GM10847 (cell line): ENCODE measurements at regions not wholly inside any gene's neighbourhood (a gene's known extent, or its start where the extent isn't known, plus 50 kb on each side); places are given as distances from the start of the nearest gene placed in this dataset.

Source experiments
- POLR2A ChIP-seq: IDR thresholded peaks from 2 replicates; pipeline ENCODE4 v1.6.1; 2011; ENCODE audit not compliant: insufficient read length; ENCODE audit errors: extremely low read depth

DNA sequence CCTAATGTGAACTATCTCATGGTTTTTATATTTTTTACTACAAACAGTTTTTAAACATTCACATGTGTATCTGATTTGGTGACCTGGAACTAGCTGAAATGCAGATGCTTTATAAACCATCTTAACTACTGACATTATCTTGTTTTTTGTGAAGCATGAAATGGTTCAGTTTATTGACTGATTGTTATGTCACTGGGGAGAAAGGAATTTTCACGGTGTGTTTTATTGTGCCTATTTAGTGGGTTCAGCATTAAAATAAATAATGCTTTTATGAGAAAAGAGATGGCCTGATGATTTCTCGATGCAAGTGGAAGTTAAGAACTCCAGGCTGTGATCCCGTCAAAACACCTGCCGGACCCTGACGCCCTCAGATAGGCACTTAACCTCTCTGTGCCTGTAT, 79.9 kb upstream of the KIF26B start:
- no peak for TF ChIP-seq POLR2A

DNA sequence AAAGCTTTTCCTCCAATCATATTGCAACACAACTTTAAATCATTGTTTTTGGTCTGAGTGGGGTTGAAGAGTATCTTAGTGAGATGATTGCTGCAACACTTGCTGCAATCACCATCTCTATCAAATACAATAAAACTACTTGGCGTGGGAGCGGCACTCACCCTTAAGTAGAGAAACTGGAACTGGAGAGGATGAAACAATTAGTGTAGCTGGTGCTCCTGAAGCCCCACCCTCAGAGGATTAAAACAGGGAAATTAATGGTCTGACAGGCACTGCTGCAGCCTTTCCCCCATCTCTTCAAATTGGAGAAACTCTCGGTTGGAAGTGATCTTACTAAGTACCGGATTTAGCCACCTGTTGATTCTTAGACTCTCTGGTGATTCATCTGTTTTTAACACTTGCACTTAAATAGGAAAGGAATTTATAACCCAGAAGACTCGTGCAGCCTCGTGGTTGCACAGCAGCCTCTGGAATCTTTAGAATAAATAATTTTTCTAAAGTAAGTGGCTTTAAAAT, 80.5 kb upstream of the KIF26B start:
- no peak for TF ChIP-seq POLR2A

DNA sequence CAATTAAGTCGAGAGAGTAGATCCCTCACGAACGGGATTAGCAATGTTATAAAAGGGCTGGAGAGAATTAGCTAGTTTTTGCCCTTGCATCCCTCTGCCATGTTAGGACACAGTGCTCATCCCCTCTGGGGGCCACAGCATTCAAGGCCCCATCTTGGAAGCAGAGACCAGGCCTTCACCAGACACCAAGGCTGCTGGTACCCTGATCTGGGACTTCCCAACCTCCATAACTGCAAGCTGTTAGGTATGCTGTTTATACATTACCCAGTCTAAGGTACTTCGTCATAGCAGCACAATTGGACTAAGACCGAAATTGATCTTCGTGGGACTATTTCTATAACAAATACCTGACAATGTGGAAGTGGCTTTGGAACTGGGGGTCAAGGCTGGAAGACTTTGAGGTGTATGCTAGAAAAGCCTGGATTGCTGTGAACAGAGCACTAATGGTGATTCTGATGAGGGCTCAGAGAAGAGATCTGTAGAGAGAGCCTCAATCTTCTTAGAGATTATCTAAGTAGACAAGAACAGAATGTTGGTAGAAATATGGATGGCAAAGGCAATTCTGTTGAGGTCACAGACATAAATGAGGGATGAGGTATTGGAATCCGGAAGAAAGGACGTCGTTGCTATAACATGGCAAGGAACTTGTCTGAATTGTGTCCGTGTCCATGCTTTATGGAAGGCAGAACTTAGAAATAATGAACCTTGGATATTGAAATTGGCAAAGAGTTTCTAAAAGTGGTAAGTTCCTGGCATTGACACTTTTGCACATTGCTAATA, 83.8 kb upstream of the KIF26B start:
- no peak for TF ChIP-seq POLR2A

DNA sequence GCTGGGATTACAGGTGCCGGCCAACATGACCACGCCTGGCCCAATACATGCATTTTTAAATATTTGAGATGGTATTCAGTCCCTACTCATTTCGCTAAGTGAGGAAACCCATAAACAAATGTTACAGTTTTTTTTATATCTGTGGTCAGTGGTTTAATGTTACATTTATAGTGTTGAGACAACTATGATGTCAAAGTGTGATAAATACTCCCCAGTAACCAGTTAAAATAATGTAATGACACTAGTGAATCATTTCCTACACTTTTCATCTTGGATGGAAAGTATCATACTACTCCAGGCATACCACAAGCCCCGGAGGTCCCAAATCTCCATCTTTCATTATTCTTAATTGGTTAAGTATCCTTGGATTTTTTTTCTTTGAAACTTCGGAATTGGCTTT, 87.5 kb upstream of the KIF26B start:
- TF ChIP-seq POLR2A = no peak

DNA sequence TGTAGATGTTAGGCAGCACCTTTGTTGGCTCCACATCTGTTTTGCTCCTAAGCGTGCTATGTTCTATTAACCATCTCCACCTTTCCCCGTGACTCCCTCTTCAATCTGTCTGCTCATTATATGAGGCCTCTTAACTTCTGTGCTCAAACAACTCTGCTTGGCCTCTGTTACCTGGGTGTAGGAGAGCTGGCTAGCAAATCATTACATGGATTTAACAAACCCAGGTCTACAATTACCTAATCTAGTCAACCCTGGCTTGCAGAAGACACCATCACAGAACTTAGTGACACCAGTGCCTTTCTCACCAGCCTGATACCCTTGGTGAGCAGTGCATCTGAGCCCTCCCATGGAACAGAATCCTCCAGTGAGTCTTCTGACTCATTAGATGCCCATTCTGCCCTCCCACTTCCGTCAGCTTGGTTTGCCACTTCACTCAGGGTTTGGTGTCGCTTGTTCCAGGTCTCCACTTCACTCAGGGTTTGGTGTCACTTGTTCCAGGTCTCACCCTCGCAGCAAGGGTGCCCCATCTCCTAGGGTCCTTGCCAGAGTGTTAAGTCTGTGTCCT, 92.0 kb upstream of the KIF26B start:
- no peak for TF ChIP-seq POLR2A

DNA sequence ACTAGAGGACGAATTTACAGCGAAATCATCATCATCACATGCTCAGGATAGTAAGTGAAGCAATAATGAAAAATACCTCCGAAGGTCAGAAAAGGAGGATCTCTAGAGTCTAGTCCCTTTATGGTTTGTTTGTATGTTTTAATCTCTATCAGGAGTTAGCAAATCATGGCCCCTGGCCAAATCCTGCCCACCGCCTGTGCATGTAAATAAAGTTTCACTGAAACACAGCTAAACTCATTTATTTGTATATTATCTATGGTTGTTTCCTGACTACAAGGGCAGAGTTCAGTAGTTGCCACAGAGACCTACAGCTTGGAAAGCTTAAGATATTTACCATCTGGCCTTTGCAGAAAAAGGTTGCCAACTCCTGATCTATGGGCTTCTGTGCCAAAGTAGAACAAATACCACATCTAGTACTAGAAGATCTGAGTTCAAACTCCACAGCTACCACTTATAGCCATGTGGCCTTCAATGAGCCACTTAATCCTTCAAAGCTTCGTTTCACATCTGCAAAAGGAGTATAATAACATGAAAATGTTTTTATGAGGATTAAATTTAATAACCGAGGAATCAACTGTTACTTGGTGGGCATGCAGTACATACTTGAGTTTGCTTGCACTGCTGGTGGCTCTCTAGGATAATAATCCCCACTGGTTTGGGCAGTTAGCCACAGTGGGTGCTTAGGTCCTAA, 94.0 kb upstream of the KIF26B start:
- no peak for TF ChIP-seq POLR2A

DNA sequence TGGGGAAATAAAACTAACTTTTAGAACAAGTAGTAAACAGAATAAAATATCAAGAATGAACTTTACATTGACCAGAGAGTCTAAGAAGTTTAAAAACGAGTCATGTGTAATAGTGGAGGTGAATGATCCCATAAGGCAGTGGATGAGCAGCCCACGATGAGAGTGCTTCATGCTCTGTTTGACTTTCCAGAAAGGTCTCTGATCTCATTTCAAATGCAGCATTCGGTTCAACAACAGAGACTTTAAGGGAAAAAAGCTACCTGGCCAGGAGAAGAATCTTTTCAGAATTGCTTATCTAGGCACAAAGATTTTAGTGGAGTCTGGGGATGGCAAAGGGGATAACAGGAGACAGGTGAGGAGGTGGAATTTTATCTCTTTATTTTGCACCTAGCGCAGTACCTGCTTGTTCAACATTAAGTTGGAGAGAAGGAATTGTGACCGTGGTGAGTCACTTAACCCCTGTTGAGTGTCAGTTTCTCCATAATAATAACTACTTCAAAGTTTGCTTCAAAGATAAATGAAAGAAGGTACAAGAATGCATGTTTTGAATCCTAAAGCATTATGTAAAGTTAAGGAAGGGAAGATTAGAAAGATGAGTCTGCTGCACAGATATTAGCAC, 94.9 kb upstream of the KIF26B start:
- TF ChIP-seq POLR2A = no peak

DNA sequence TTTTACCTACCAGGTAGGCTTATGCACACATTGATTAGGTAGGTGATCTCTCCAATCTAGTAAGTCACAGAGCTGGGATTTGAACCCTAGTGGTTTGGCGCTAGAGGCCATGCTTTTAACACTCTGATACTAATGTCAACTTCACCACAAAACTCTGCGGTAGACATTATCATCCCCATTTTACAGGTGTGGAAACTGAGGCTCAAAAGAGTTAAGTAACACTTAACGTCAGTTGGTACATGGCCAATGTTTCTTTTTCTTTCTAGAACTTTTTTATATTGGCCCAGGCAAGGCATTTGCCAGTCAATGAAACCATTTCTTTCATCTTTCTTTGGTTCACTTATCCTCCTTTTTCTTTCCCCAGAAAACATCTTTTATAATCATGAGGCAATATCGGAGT, 95.9 kb upstream of the KIF26B start:
- no peak for TF ChIP-seq POLR2A

DNA sequence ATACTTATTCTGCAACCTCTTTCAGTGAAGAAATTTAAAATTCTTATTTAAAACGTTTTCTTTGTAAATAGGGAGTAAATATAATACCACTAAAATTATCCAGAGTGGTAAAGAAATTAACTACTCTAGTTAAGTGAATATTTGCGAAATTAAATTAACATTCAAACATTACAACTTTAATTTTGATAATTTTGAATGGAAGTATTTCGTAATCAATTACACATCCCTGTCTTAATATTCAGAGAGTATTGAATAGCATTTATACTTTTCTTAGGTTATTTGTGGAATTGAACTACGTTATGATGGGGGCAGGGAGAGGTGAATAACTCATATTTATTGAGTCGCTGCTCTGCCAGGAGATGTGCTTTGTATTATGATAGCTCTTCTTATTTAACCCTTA, 96.3 kb upstream of the KIF26B start:
- TF ChIP-seq POLR2A = no peak

DNA sequence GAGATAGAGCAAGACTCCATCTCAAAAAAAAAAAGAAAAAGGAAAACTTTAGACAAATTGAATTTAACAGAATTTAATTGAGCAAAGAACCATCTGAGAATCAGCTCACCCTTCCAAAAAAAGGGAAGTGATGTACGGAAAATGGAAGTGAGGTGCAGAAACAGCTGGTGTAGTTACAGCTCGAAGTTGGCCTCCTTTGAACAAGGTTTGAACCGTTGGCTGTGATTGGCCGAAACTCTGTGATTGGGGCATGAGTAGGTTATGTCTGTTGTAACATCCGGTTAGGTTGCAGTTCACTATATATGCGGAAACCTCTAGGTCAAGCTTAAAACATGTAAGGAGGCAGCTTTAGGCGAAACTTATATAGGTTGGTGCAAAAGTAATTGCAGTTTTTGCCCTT, 97.9 kb upstream of the KIF26B start:
- no peak for TF ChIP-seq POLR2A

DNA sequence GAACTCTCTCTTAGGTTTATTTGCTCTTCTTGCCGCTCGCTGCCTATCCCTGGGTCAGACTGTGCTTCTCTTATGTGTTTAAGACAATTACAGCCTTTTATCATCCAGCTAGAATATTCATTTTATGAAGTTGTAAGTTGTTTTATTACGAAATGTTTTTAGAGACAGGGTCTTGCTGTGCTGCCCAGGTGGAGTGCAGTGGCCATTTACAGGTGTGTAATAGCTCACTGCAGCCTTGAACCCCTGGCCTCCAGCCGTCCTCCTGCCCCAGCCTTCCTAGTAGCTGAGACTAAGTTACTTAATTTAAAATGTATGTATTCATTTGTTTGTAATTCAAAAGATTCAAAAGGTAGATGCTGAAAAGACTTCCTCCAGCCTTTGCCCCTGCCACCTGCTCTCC, 99.0 kb upstream of the KIF26B start:
- TF ChIP-seq POLR2A = no peak

DNA sequence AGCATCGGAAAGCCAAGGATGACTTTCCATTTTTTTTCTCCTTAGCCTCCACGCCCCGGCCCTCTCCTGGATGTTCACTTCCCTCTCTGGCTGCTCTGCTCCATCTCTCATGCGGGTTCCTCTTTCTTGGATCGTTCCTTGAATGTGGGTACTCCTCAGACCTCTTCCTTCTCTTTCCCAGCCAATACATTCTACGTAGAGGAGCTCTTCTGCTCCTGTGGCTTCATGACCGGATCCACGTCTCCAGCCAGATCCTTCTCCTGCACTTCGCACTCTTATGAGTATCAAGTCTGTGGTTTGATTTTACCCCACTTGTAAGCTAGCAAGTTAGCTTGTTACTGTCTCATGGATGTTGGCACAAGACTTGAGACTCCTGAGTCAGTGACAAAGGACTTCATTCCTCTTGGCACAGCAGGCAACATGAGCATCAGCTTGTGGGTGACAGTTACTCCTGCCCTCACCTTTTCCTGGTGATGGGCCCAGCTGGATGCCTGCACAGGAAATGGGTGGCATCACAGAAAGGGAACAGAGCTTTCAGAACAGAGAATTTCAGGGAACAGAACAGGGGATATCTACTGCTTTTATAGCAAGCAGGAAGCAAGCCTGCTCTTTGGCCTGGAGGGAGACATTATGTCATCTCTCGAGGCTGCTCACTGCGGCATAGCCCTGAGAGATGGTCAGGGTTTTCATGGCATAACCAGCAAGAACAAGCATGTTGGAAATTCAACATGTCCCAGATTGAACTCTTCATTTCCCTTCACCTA, 100.1 kb upstream of the KIF26B start:
- TF ChIP-seq POLR2A = no peak

DNA sequence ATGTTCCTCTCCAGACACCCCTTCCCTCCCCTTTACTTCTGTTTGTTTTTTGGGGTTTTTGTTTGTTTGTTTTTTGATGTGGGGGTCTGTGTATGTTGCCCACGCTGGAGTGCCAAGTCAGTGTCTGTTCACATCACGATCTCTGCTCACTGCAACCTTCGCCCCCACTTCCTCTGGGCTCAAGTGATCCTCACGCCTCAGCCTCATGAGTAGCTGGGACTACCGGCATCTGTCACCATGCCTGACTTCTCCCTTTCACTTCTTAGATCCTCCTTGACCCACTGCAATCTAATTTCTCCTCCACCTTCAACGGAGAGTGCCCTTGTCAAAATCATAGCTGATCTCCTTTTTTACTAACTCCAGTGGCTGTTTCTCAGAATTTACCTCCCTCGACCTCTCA, 100.7 kb upstream of the KIF26B start:
- no peak for TF ChIP-seq POLR2A

DNA sequence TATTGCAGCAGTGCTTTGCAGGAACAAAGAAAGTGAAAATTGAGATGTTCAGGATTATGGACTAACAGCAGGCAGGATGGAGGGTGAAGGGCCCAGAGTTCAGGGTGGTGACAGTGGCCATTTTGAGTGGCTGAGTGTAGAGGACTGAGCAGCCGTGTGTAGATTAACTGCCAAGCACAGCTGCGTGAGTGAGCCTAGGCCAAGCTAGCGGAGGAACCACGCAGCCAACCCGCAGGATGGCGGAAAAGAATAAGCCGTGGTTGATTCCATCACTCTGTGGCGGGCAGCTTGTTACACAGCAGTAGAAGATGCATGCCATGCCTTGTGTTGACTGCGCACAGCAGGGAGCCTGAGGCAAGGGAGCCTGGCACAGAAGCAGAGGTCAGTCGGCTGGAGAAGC, 102.5 kb upstream of the KIF26B start:
- TF ChIP-seq POLR2A = no peak
